HCT116 (cell line): ENCODE measurements at regions not wholly inside any gene's neighbourhood (a gene's known extent, or its start where the extent isn't known, plus 50 kb on each side); places are given as distances from the start of the nearest gene placed in this dataset.

Source experiments
- CEBPB ChIP-seq: IDR thresholded peaks from 2 replicates; pipeline ENCODE4 v1.6.1; 2012; ENCODE audit warnings: low read depth
- CTCF ChIP-seq, 3 experiments: fragments of 200-600 bp in 1 of 3; sonication (generic) in 1 of 3; IDR thresholded peaks in 2 of 3; conservative IDR thresholded peaks in 1 of 3; 2 replicates each; pipeline ENCODE4 v1.5.1; 2012 to 2017; ENCODE audit warnings: low read depth in 2 of 3, low read length in 2 of 3, antibody characterized with exemption in 1 of 3, borderline replicate concordance in 1 of 3, control low read depth in 1 of 3, mild to moderate bottlenecking in 1 of 3, mixed read lengths in 1 of 3, mixed run types in 1 of 3, moderate library complexity in 1 of 3; ENCODE audit not compliant: insufficient read depth in 1 of 3
- EZH2 ChIP-seq: fragments of 200-600 bp; sonication (generic); IDR thresholded peaks from 2 replicates; pipeline ENCODE4 v1.6.1; 2017; ENCODE audit warnings: antibody characterized with exemption, mixed run types
- EZH2phosphoT487 ChIP-seq: fragments of 200-600 bp; IDR thresholded peaks from 2 replicates; pipeline ENCODE4 v1.6.1; 2018; ENCODE audit warnings: antibody characterized with exemption, borderline replicate concordance
- JUND ChIP-seq: IDR thresholded peaks from 2 replicates; pipeline ENCODE4 v1.6.1; 2012
- POLR2A ChIP-seq: IDR thresholded peaks from 2 replicates; pipeline ENCODE4 v1.7.0; 2011; ENCODE audit warnings: borderline replicate concordance; ENCODE audit not compliant: insufficient read depth, insufficient read length; ENCODE audit errors: extremely low read depth
- POLR2AphosphoS5 ChIP-seq: IDR thresholded peaks from 2 replicates; pipeline ENCODE4 v1.6.1; 2011; ENCODE audit warnings: mild to moderate bottlenecking, low read depth, low read length, moderate library complexity
- RAD21 ChIP-seq: IDR thresholded peaks from 2 replicates; pipeline ENCODE4 v1.6.1; 2012; ENCODE audit warnings: low read depth, mild to moderate bottlenecking
- SIN3A ChIP-seq: IDR thresholded peaks from 2 replicates; pipeline ENCODE4 v1.6.1; 2012; ENCODE audit warnings: low read depth
- SRF ChIP-seq: IDR thresholded peaks from 2 replicates; pipeline ENCODE4 v1.6.1; 2012; ENCODE audit warnings: low read depth
- YY1 ChIP-seq: IDR thresholded peaks from 2 replicates; pipeline ENCODE4 v1.6.1; 2011; ENCODE audit warnings: low read length, low read depth, moderate library complexity, mild to moderate bottlenecking; ENCODE audit not compliant: insufficient replicate concordance; ENCODE audit errors: extremely low read depth
- ZBTB33 ChIP-seq: IDR thresholded peaks from 2 replicates; pipeline ENCODE4 v1.6.1; 2011; ENCODE audit warnings: mild to moderate bottlenecking, low read length, moderate library complexity; ENCODE audit not compliant: insufficient replicate concordance; ENCODE audit errors: extremely low read depth
- ZNF274 ChIP-seq: fragments of 200-500 bp; sonication (Bioruptor generic); IDR thresholded peaks from 2 replicates; pipeline ENCODE4 v1.6.1; 2014; ENCODE audit warnings: mild to moderate bottlenecking, low read depth, low read length, inconsistent platforms
- TF ChIP-seq, protein P1 (sequence below): IDR thresholded peaks from 2 replicates; pipeline ENCODE4 v1.6.1; 2012

GRCh38 chr10:130283219-130283545 is 147.0 kb downstream of the GLRX3 start:
- TF ChIP-seq CEBPB (no peak), SIN3A (no peak), CTCF (IDR thresholded peaks at IDR 0.05 in 2 of 3, conservative IDR thresholded peaks at IDR 0.05 in 1 of 3; ENCODE audit: borderline replicate concordance in 1 of 3, insufficient read depth in 1 of 3, low read depth in 2 of 3, low read length in 2 of 3) (no peak), RAD21 (no peak), SRF (no peak), POLR2AphosphoS5 (no peak), ZBTB33 (no peak), EZH2 (no peak), YY1 (no peak), JUND (no peak), POLR2A (no peak), EZH2phosphoT487 (no peak), ZNF274 (no peak)
- TF ChIP-seq, protein P1, sequence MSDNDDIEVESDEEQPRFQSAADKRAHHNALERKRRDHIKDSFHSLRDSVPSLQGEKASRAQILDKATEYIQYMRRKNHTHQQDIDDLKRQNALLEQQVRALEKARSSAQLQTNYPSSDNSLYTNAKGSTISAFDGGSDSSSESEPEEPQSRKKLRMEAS: no peak
